ENCODE measurements at regions not wholly inside any gene's neighbourhood (a gene's known extent, or its start where the extent isn't known, plus 50 kb on each side); places are given as distances from the start of the nearest gene placed in this dataset.

GRCh38 chr2:121082191-121082590, 202.8 kb downstream of the TFCP2L1 start:
- DNase-seq (ENCODE audit: low read depth, low spot score) = no peak
- in situ Hi-C loops (cut with HindIII; ENCODE audit: low pct_unique_long_range_greater_than_20kb, low sequenced_read_pairs) = no loop called here

GRCh38 chr2:121084130-121084680, 200.8 kb downstream of the TFCP2L1 start:
- in situ Hi-C loops (cut with HindIII; ENCODE audit: low pct_unique_long_range_greater_than_20kb, low sequenced_read_pairs) = no loop called here
- DNase-seq (ENCODE audit: low read depth, low spot score) = no peak

DNA sequence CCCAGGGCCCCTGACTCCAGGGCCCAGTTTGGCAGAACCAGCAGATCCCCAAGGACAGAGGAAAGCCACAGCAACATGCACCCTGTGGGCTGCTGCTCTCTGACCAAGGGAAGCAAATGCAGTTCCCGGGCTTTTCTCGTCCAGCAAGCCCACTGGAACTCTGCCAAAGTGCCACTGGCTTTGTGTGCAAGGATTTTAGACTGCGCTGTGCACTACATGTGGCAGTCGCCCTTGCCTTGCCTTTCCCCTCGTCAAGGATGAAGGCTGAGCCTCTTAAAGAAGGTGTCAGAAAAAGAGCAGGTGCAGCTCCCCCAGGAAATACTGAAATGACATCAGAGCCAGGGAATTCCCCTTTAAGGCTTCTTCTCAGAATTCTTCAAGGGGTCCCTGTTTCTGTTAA, 199.2 kb downstream of the TFCP2L1 start:
- in situ Hi-C loops (cut with HindIII; ENCODE audit: low pct_unique_long_range_greater_than_20kb, low sequenced_read_pairs) = no loop called here
- DNase-seq (ENCODE audit: low read depth, low spot score) = no peak

- in situ Hi-C loops (cut with HindIII; ENCODE audit: low pct_unique_long_range_greater_than_20kb, low sequenced_read_pairs) = no loop called here
- no peak for DNase-seq (ENCODE audit: low read depth, low spot score)
These were observed 198.6 kb downstream of the TFCP2L1 start for GRCh38 chr2:121086450-121086849.

DNA sequence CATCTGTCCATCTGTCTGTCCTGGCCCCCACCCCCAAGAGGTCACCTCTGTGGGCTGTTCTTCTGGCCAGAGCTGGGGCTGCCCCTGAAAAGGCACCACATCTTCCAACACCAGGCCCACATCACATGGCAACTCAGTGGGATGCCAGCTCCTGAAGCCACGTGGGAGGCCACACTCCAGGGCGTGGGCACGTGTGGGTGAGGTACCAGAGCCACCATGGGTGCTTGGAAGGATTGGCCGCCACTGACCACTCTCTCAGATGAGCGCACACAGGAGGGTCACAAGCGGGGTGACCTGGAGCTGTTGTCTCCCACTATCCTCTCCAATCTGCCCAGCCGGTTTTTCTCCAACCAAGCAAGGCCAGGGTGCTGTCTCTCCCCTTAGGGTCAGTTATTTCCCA, 197.9 kb downstream of the TFCP2L1 start:
- in situ Hi-C loops (cut with HindIII; ENCODE audit: low pct_unique_long_range_greater_than_20kb, low sequenced_read_pairs) = no loop called here

GRCh38 chr2:121088251-121089165, 196.5 kb downstream of the TFCP2L1 start:
- no peak for DNase-seq (ENCODE audit: low read depth, low spot score)
- in situ Hi-C loops (cut with HindIII; ENCODE audit: low pct_unique_long_range_greater_than_20kb, low sequenced_read_pairs) = no loop called here

More for the DNA sequence above, 197.9 kb downstream of the TFCP2L1 start:
- DNase-seq (ENCODE audit: low read depth, low spot score) = no peak

DNA sequence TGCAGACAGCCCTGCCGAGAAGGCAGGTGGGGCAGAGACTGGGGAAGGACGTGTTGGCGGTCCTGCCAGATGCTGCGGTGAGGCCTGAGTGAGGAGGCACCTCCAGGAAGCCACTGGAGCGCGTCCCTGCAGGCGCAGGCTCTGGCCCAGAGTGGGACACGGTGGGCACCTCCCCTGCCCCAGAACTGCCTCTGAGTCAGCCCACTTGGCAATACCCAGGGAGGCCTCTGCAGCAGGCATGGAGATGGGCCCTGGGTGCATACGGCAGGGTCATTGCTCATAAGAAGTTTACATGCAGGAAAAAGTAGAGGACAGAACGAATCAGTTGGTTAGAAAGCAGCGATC, 195.9 kb downstream of the TFCP2L1 start:
- no peak for DNase-seq (ENCODE audit: low read depth, low spot score)
- in situ Hi-C loops (cut with HindIII; ENCODE audit: low pct_unique_long_range_greater_than_20kb, low sequenced_read_pairs) = no loop called here

GRCh38 chr2:121090088-121090715, 194.8 kb downstream of the TFCP2L1 start:
- in situ Hi-C loops (cut with HindIII; ENCODE audit: low pct_unique_long_range_greater_than_20kb, low sequenced_read_pairs) = no loop called here

DNA sequence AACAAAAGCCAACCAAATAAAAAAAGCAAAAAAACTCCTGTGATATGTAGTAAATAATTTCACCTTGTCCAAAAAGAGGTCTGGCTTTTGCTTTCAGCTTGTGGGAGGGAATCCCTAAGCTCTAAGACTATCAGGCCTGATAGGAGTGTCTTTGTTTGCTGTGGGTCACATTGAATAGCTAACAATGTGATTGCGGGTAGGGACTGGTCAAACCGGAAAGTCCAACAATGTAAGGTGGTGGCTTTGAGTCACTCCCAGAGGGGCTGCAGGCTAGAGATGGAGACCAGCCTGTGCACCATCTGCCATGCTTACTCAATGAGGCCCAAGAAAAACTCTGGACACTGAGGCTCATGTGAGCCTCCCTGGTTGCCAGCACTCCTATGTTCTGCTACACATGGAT, 192.9 kb downstream of the TFCP2L1 start:
- DNase-seq (ENCODE audit: low read depth, low spot score) = no peak
- in situ Hi-C loops (cut with HindIII; ENCODE audit: low pct_unique_long_range_greater_than_20kb, low sequenced_read_pairs) = no loop called here

More at GRCh38 chr2:121090088-121090715, 194.8 kb downstream of the TFCP2L1 start:
- no peak for DNase-seq (ENCODE audit: low read depth, low spot score)

- DNase-seq (ENCODE audit: low read depth, low spot score) = no peak
- in situ Hi-C loops (cut with HindIII; ENCODE audit: low pct_unique_long_range_greater_than_20kb, low sequenced_read_pairs) = no loop called here
These were observed 191.3 kb downstream of the TFCP2L1 start for GRCh38 chr2:121093692-121094091.

- in situ Hi-C loops (cut with HindIII; ENCODE audit: low pct_unique_long_range_greater_than_20kb, low sequenced_read_pairs) = no loop called here
- no peak for DNase-seq (ENCODE audit: low read depth, low spot score)
These were observed 190.9 kb downstream of the TFCP2L1 start for GRCh38 chr2:121094101-121094500.

DNA sequence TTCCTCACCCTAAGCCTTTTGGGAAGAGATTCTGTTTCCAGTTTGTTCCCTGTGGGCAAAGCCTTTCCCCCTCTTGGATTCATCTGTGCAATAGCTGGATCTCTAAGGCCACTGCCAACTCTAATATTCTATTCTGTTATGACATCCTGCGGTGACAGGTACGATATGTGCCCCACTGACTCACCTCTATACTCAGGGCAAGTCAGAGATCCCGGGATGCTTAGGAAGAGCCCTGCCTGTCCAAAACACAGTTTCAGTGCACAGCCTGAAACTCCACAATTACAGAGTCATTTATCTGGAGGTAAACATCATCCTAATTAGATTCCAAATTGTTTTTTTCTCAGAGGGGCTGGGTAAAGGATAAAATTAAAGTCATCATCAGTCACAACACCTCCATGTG, 190.2 kb downstream of the TFCP2L1 start:
- in situ Hi-C loops (cut with HindIII; ENCODE audit: low pct_unique_long_range_greater_than_20kb, low sequenced_read_pairs) = no loop called here

GRCh38 chr2:121095257-121096080, 189.5 kb downstream of the TFCP2L1 start:
- in situ Hi-C loops (cut with HindIII; ENCODE audit: low pct_unique_long_range_greater_than_20kb, low sequenced_read_pairs) = no loop called here
- peak; percentile 73 for DNase-seq (ENCODE audit: low read depth, low spot score)

More for the DNA sequence above, 190.2 kb downstream of the TFCP2L1 start:
- DNase-seq (ENCODE audit: low read depth, low spot score) = no peak

DNA sequence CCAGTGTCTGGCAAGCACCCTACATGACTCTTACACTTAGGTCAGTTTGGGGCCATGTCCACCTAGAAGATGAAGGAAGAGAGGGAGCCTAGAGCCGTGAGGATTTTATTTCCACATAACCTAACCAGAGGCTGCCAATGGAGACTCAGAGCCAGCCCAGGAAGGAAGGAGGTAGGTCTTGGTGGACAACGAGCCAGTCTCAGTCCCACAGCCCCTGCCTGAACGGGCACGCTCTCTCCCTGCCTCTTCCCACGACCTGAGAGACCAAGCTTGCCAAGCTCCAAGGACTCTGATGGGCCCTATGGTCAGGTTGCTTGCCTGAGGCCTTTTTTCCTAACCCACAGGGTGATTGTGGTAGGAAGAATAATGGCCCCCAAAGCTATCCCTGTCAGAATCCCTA, 188.4 kb downstream of the TFCP2L1 start:
- in situ Hi-C loops (cut with HindIII; ENCODE audit: low pct_unique_long_range_greater_than_20kb, low sequenced_read_pairs) = no loop called here

GRCh38 chr2:121098556-121098955, 186.4 kb downstream of the TFCP2L1 start:
- no peak for DNase-seq (ENCODE audit: low read depth, low spot score)
- in situ Hi-C loops (cut with HindIII; ENCODE audit: low pct_unique_long_range_greater_than_20kb, low sequenced_read_pairs) = no loop called here

More for the DNA sequence above, 188.4 kb downstream of the TFCP2L1 start:
- no peak for DNase-seq (ENCODE audit: low read depth, low spot score)

- peak; percentile 44 for DNase-seq (ENCODE audit: low read depth, low spot score)
- in situ Hi-C loops (cut with HindIII; ENCODE audit: low pct_unique_long_range_greater_than_20kb, low sequenced_read_pairs) = no loop called here
These were observed 185.4 kb downstream of the TFCP2L1 start for GRCh38 chr2:121099329-121100290.
